H54 (cell line): ENCODE measurements at regions not wholly inside any gene's neighbourhood (a gene's known extent, or its start where the extent isn't known, plus 50 kb on each side); places are given as distances from the start of the nearest gene placed in this dataset.
"Not testable (repeated sequence)": the region's sequence is repeated elsewhere in the genome, so short reads cannot be mapped to it uniquely, and the experiment has no call there.

ENCODE experiments used
- DNase-seq: peaks from one replicate; pipeline ENCODE4 v3.0.0; 2011; ENCODE audit warnings: low spot score, mixed read lengths; ENCODE audit not compliant: insufficient read length
- FAIRE-seq: peaks from 3 replicates; lab custom pipeline; 2011; peaks lifted over from hg19 to GRCh38; lab: Jason Lieb, UNC
- POLR2A ChIP-seq: IDR thresholded peaks from 2 replicates; pipeline ENCODE4 v1.6.1; 2011; ENCODE audit warnings: low read depth, mild to moderate bottlenecking, low read length

GRCh38 chr10:16182688-16183087 is 254.1 kb upstream of the PTER start:
- FAIRE-seq (no peak), DNase-seq (no peak)
- TF ChIP-seq POLR2A: no peak

- FAIRE-seq (no peak), DNase-seq (no peak)
- TF ChIP-seq POLR2A: no peak
Measured at GRCh38 chr10:16184096-16184597, 252.7 kb upstream of the PTER start.

- DNase-seq: no peak
- FAIRE-seq: no peak
- TF ChIP-seq POLR2A: no peak
Measured at GRCh38 chr10:16184906-16185305, 251.9 kb upstream of the PTER start.

GRCh38 chr10:16186564-16186963 is 250.2 kb upstream of the PTER start:
- TF ChIP-seq POLR2A: no peak
- DNase-seq: no peak
- FAIRE-seq: no peak

GRCh38 chr10:16187161-16187560 is 249.6 kb upstream of the PTER start:
- TF ChIP-seq POLR2A: no peak
- no peak for DNase-seq
- no peak for FAIRE-seq

GRCh38 chr10:16192337-16192736 is 244.5 kb upstream of the PTER start:
- DNase-seq (no peak), FAIRE-seq (no peak)
- no peak for TF ChIP-seq POLR2A

GRCh38 chr10:16193241-16193640 is 243.6 kb upstream of the PTER start:
- DNase-seq (no peak), FAIRE-seq (no peak)
- no peak for TF ChIP-seq POLR2A

GRCh38 chr10:16195178-16195769 is 241.5 kb upstream of the PTER start:
- FAIRE-seq (no peak), DNase-seq (no peak)
- no peak for TF ChIP-seq POLR2A

GRCh38 chr10:16195894-16196293 is 240.9 kb upstream of the PTER start:
- FAIRE-seq (no peak), DNase-seq (no peak)
- TF ChIP-seq POLR2A: no peak

GRCh38 chr10:16199216-16199615 is 237.6 kb upstream of the PTER start:
- no peak for TF ChIP-seq POLR2A
- FAIRE-seq (no peak), DNase-seq (no peak)

GRCh38 chr10:16223618-16224017 is 213.2 kb upstream of the PTER start:
- not testable (repeated sequence) for FAIRE-seq

GRCh38 chr10:16227674-16228073 is 209.1 kb upstream of the PTER start:
- no peak for TF ChIP-seq POLR2A
- no peak for FAIRE-seq
- DNase-seq: no peak

More at GRCh38 chr10:16223618-16224017, 213.2 kb upstream of the PTER start:
- not testable (repeated sequence) for DNase-seq

GRCh38 chr10:16231176-16231575 is 205.6 kb upstream of the PTER start:
- DNase-seq (no peak), FAIRE-seq (no peak)
- TF ChIP-seq POLR2A: no peak

GRCh38 chr10:16231734-16232435 is 204.9 kb upstream of the PTER start:
- no peak for TF ChIP-seq POLR2A
- FAIRE-seq (no peak), DNase-seq (no peak)

- no peak for DNase-seq
- FAIRE-seq: no peak
- no peak for TF ChIP-seq POLR2A
Measured at GRCh38 chr10:16232441-16232840, 204.4 kb upstream of the PTER start.
